ENCODE measurements at regions not wholly inside any gene's neighbourhood (a gene's known extent, or its start where the extent isn't known, plus 50 kb on each side); places are given as distances from the start of the nearest gene placed in this dataset.
A peak's percentile ranks its signal among the peaks of the same experiment; 100 is the strongest.
"Not testable (repeated sequence)": the region's sequence is repeated elsewhere in the genome, so short reads cannot be mapped to it uniquely, and the experiment has no call there.

GRCh38 chr1:117735045-117735992, 129.5 kb downstream of the TENT5C start:
- DNase-seq (ENCODE audit: low read depth) = no peak
- no peak for TF ChIP-seq CTCF (IDR thresholded peaks at IDR 0.05; ENCODE audit: control insufficient read depth, insufficient read depth, low read depth, low read length, missing control alignments)
- peak overlapping the region; percentile 7 for H3K4me3 ChIP-seq (ENCODE audit: control insufficient read depth, low read depth, low read length)

DNA sequence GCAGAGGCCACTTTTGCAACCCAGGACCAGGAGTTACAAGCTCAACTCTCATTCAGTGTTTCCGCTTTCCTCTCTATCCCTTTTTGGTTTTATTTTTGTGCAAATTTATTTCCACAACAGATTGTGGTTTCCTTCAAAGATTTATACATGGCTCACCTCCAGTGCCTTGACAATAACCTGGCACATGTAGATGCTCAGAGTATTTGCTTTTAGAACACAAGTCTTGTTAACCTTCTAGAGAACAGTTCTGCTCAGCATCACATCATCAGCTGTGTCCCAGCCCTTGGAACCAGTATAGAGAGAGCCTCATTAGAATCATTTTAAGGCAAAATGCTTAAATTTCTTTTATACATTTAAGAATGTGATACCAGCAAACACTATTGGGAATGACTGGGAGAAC, 133.7 kb downstream of the TENT5C start:
- no peak for DNase-seq (ENCODE audit: low read depth)

DNA sequence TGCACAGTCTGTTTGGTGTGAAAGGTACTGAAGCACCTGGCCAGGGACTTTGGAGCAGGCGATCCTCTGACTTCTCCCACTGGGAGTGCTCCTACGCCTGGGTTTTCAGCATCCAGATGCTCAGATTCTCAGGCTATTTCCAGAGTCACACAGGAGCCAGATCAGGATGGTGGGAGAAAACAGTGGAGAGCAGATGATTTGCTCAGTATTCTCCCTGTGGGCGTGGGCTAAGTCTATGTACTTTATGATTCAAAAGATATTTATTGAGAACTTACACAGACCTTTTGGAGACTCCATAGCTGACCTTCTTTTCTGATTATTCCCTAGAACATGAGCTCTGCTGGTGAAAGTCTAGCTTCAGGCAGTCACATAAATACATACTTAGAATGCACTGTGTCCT, 134.6 kb downstream of the TENT5C start:
- no peak for DNase-seq (ENCODE audit: low read depth)
- no peak overlapping the region for H3K4me3 ChIP-seq (ENCODE audit: control insufficient read depth, low read depth, low read length)
- TF ChIP-seq CTCF (IDR thresholded peaks at IDR 0.05; ENCODE audit: control insufficient read depth, insufficient read depth, low read depth, low read length, missing control alignments) = no peak

More for the DNA sequence above, 133.7 kb downstream of the TENT5C start:
- no peak for TF ChIP-seq CTCF (IDR thresholded peaks at IDR 0.05; ENCODE audit: control insufficient read depth, insufficient read depth, low read depth, low read length, missing control alignments)
- no peak overlapping the region for H3K4me3 ChIP-seq (ENCODE audit: control insufficient read depth, low read depth, low read length)

DNA sequence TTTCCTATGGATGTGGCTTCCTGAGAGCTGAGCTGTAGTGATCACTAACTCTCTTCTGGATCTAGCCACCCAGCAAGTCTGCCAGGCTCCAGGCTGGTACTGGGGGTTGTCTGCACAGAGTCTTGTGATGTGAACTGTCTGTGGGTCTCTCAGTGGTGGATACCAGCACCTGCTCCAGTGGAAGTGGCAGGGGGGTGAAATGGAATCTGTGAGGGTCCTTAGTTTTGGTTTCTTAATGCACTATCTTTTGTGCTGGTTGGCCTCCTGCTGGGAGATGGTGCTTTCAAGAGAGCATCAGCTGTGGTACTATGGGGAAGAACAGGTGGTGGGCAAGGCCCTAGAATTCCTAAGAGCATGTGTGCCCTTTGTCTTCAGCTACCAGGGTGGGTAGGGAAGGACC, 140.7 kb downstream of the TENT5C start:
- not testable (repeated sequence) for H3K4me3 ChIP-seq (ENCODE audit: control insufficient read depth, low read depth, low read length)

GRCh38 chr1:117747605-117748004, 141.8 kb downstream of the TENT5C start:
- H3K4me3 ChIP-seq (ENCODE audit: control insufficient read depth, low read depth, low read length) = no peak overlapping the region
- TF ChIP-seq CTCF (IDR thresholded peaks at IDR 0.05; ENCODE audit: control insufficient read depth, insufficient read depth, low read depth, low read length, missing control alignments) = no peak
- DNase-seq (ENCODE audit: low read depth) = no peak

More for the DNA sequence above, 140.7 kb downstream of the TENT5C start:
- not testable (repeated sequence) for DNase-seq (ENCODE audit: low read depth)

- DNase-seq (ENCODE audit: low read depth) = no peak
- TF ChIP-seq CTCF (IDR thresholded peaks at IDR 0.05; ENCODE audit: control insufficient read depth, insufficient read depth, low read depth, low read length, missing control alignments) = no peak
- H3K4me3 ChIP-seq (ENCODE audit: control insufficient read depth, low read depth, low read length) = no peak overlapping the region
Measured at GRCh38 chr1:117751321-117751720, 145.5 kb downstream of the TENT5C start.

GRCh38 chr1:117752661-117753060, 146.8 kb downstream of the TENT5C start:
- no peak overlapping the region for H3K4me3 ChIP-seq (ENCODE audit: control insufficient read depth, low read depth, low read length)
- no peak for TF ChIP-seq CTCF (IDR thresholded peaks at IDR 0.05; ENCODE audit: control insufficient read depth, insufficient read depth, low read depth, low read length, missing control alignments)
- DNase-seq (ENCODE audit: low read depth) = no peak

All from AG09309 (cell line).